Breast epithelium (tissue), 3 donors: ENCODE measurements at regions not wholly inside any gene's neighbourhood (a gene's known extent, or its start where the extent isn't known, plus 50 kb on each side); places are given as distances from the start of the nearest gene placed in this dataset.

Experiments used
- POLR2A ChIP-seq: fragments of 450-650 bp; IDR thresholded peaks from one replicate; pipeline ENCODE4 v1.6.1; 2016; ENCODE audit warnings: antibody characterized with exemption, mild to moderate bottlenecking, moderate library complexity
- TF ChIP-seq, protein P1 (sequence below), 3 donors: fragments of 450-650 bp; IDR thresholded peaks; one replicate each; pipeline ENCODE4 v1.5.1; 2016 to 2017; ENCODE audit warnings: antibody characterized with exemption in 3 of 3, mild to moderate bottlenecking in 3 of 3, moderate library complexity in 3 of 3

DNA sequence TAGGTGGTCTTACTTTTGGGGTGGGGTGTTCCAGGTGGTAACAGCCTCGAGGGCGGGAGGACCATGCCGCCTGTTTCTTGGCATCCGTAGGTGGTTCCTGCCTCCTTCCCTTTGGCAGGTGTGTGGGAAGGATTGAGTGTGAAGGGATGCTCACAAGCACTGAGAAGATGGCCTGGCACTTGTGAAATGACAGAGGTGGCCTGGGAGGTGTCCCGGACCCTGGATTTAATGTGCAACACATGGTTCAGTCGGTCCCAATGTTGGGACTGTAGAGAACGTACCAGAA is 165.8 kb upstream of the FOXF1 start:
- TF ChIP-seq, protein P1, sequence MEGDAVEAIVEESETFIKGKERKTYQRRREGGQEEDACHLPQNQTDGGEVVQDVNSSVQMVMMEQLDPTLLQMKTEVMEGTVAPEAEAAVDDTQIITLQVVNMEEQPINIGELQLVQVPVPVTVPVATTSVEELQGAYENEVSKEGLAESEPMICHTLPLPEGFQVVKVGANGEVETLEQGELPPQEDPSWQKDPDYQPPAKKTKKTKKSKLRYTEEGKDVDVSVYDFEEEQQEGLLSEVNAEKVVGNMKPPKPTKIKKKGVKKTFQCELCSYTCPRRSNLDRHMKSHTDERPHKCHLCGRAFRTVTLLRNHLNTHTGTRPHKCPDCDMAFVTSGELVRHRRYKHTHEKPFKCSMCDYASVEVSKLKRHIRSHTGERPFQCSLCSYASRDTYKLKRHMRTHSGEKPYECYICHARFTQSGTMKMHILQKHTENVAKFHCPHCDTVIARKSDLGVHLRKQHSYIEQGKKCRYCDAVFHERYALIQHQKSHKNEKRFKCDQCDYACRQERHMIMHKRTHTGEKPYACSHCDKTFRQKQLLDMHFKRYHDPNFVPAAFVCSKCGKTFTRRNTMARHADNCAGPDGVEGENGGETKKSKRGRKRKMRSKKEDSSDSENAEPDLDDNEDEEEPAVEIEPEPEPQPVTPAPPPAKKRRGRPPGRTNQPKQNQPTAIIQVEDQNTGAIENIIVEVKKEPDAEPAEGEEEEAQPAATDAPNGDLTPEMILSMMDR (IDR thresholded peaks at IDR 0.05), result no peak
- TF ChIP-seq POLR2A, result no peak
